RWPE1 (cell line): ENCODE measurements at regions not wholly inside any gene's neighbourhood (a gene's known extent, or its start where the extent isn't known, plus 50 kb on each side); places are given as distances from the start of the nearest gene placed in this dataset.

ENCODE experiments used
- CTCF ChIA-PET: fragments of 350-600 bp; sonication (Branson Sonifier 250); formaldehyde crosslinking; extraction: SDS; loops from one replicate; lab custom pipeline; 2021; lab: Yijun Ruan, JAX
- POLR2A ChIA-PET: fragments of 400-600 bp; formaldehyde crosslinking; extraction: SDS; loops from one replicate; lab custom pipeline; 2020; ENCODE audit warnings: antibody characterized with exemption; ENCODE audit not compliant: low non-redundant PET; lab: Yijun Ruan, JAX
- DNase-seq: peaks from one replicate; pipeline ENCODE4 v3.0.0; 2012; ENCODE audit warnings: low spot score
- H3K27ac ChIP-seq: fragments of 450-650 bp; 2 replicates; pipeline ENCODE4 v1.5.1; 2017
- CTCF ChIP-seq: fragments of 450-650 bp; conservative IDR thresholded peaks from 2 replicates; pipeline ENCODE4 v1.5.1; 2017; ENCODE audit warnings: low read depth, mild to moderate bottlenecking

DNA sequence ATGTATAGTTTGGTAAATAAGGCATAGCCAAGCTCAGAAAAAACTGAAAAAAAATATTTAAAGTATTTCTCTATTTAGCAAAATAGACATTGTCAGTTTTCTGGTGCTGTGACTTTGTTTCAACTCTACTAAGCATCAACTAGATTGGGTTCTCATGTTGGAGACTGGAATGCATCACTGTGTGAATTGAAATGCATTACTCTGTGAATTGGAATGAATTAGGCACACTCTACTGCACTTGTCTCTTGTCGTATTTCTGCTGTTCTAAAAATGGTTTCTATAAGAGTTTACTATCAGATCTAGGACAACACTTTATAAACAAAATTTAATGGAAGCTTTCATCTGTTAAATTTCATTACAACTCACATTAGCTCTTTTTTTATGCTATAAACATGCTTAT lies 1772.2 kb downstream of the MAT2B start:
- ChIA-PET POLR2A (no interaction called here), CTCF (interaction anchor here (0.6 to 1.2 kb wide), 3 partner anchors 13 to 97 kb away, joined by 3 to 5 read pairs (median 3); no protein-coding TSS in a partner anchor)
- no peak for DNase-seq
- no peak for TF ChIP-seq CTCF
- H3K27ac ChIP-seq = no peak overlapping the region

DNA sequence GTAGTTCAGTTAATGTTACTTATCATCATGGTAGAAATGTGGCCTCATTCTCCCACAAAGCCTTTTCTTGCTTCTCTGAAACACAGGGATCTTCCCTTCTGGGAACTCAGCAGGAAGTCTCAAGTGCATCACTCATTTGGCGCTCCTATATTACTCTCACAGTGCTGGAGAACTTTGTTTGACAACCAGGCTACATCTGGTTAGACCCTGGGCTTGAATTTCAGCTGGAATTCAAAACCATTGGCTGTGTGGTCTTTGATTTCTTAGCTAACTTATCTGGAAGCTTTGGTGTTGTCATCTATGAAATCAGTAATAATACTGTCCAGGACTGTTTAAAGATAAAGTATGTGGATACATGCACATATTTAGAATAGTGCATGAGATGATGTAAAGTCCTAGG lies 1777.1 kb downstream of the MAT2B start:
- H3K27ac ChIP-seq = no peak overlapping the region
- ChIA-PET POLR2A (no interaction called here), CTCF (interaction anchor here (0.5 to 0.7 kb wide), 3 partner anchors 15 to 1861 kb away, joined by 3 to 4 read pairs (median 3); no protein-coding TSS in a partner anchor)
- TF ChIP-seq CTCF = no peak
- no peak for DNase-seq

DNA sequence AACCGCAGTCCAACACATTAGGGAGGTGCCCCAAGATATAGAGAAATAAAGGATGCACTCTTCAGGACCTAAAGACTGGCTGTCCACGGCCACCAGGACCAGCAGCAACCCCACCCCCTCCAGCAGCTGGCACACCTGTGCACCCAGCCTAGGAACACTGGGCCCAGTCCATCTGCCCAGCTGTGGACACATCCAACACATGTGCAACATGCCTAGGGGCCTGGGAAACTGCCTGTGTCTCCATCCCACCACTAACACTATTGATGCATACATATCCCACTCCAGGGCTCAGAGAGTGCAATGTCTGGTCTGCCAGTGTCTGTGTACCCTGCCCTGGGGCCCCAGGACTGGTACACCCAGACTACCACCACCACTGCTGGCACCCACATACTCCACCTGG lies 1781.3 kb downstream of the MAT2B start:
- no peak for TF ChIP-seq CTCF
- ChIA-PET POLR2A (no interaction called here), CTCF (no interaction called here)
- DNase-seq = no peak
- no peak overlapping the region for H3K27ac ChIP-seq

GRCh38 chr5:165290535-165290934 lies 1785.1 kb downstream of the MAT2B start:
- CTCF ChIA-PET = interaction anchor here (0.6 to 0.9 kb wide), 3 partner anchors 13 to 1976 kb away, joined by 3 read pairs; no protein-coding TSS in a partner anchor
- no peak for DNase-seq
- POLR2A ChIA-PET = no interaction called here
- TF ChIP-seq CTCF = no peak
- no peak overlapping the region for H3K27ac ChIP-seq

GRCh38 chr5:165296401-165297130 lies 1791.1 kb downstream of the MAT2B start:
- TF ChIP-seq CTCF = no peak
- ChIA-PET CTCF (no interaction called here), POLR2A (no interaction called here)

GRCh38 chr5:165304193-165304827 lies 1798.9 kb downstream of the MAT2B start:
- ChIA-PET POLR2A (no interaction called here), CTCF (no interaction called here)
- H3K27ac ChIP-seq = no peak overlapping the region
- DNase-seq = no peak
- TF ChIP-seq CTCF = no peak

More at GRCh38 chr5:165296401-165297130, 1791.1 kb downstream of the MAT2B start:
- H3K27ac ChIP-seq = no peak overlapping the region
- DNase-seq = no peak
